ENCODE measurements at regions not wholly inside any gene's neighbourhood (a gene's known extent, or its start where the extent isn't known, plus 50 kb on each side); places are given as distances from the start of the nearest gene placed in this dataset.

DNA sequence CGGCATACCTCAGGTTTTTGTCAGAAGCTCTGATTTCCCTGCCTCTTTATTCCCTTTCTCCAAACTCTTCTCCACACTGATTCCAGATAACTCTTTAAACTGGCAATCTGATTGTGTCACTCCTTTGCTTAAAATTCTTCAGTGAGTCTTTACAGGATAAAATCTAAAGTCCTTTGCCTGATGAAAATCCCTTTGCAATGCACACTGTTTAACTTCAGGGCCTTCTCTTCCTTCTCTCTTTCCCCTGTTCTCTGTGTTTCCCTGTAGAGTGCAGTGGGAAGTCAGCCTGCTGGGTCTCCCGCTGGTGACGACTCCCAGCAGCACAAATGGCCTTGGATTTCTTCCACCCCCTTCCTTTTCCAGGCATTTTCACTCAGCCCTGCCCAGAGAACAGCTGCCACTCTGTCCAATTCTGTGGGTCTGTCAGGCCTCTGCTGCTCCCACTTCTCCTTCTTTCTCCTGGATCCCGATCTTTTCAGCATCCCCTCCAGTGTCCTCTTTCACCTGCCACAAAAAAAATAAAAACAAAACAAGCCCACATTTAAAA lies 189.9 kb upstream of the NWD2 start:
- TF ChIP-seq, protein P1, sequence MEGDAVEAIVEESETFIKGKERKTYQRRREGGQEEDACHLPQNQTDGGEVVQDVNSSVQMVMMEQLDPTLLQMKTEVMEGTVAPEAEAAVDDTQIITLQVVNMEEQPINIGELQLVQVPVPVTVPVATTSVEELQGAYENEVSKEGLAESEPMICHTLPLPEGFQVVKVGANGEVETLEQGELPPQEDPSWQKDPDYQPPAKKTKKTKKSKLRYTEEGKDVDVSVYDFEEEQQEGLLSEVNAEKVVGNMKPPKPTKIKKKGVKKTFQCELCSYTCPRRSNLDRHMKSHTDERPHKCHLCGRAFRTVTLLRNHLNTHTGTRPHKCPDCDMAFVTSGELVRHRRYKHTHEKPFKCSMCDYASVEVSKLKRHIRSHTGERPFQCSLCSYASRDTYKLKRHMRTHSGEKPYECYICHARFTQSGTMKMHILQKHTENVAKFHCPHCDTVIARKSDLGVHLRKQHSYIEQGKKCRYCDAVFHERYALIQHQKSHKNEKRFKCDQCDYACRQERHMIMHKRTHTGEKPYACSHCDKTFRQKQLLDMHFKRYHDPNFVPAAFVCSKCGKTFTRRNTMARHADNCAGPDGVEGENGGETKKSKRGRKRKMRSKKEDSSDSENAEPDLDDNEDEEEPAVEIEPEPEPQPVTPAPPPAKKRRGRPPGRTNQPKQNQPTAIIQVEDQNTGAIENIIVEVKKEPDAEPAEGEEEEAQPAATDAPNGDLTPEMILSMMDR (IDR thresholded peaks at IDR 0.05): no peak
- TF ChIP-seq POLR2A (IDR thresholded peaks at IDR 0.05): no peak

All from sigmoid colon (tissue), 3 donors.